Kidney (tissue), 13 donors: ENCODE measurements at regions not wholly inside any gene's neighbourhood (a gene's known extent, or its start where the extent isn't known, plus 50 kb on each side); places are given as distances from the start of the nearest gene placed in this dataset.

Experiments
- DNase-seq, 5 donors: peaks; one replicate each; pipeline ENCODE4 v3.0.0-alpha.2; 2013 to 2020
- FAIRE-seq: peaks from 2 replicates; lab custom pipeline; 2012; peaks lifted over from hg19 to GRCh38; lab: Jason Lieb, UNC
- H3K27ac ChIP-seq, 2 donors: one replicate each; pipeline ENCODE4 v1.7.0; 2013; ENCODE audit warnings: low read depth in 2 of 2, low read length in 2 of 2, inconsistent platforms in 1 of 2
- H3K27me3 ChIP-seq: one replicate; pipeline ENCODE4 v1.7.1; 2013; ENCODE audit warnings: low read length, inconsistent platforms; ENCODE audit not compliant: control insufficient read depth, insufficient read depth
- H3K36me3 ChIP-seq, 3 donors: one replicate each; pipeline versions ENCODE4 v1.7.0 to v1.7.1; 2013; ENCODE audit warnings: low read length in 3 of 3, control low read depth in 1 of 3, inconsistent platforms in 1 of 3; ENCODE audit not compliant: insufficient read depth in 3 of 3, control insufficient read depth in 2 of 3
- H3K4me1 ChIP-seq, 3 donors: one replicate each; pipeline versions ENCODE4 v1.7.0 to v1.7.1; 2013; ENCODE audit warnings: low read length in 3 of 3, inconsistent platforms in 1 of 3, low read depth in 1 of 3; ENCODE audit not compliant: control insufficient read depth in 2 of 3, insufficient read depth in 2 of 3
- H3K4me3 ChIP-seq, 3 donors: one replicate each; pipeline versions ENCODE4 v1.7.0 to v1.8.1; 2013; ENCODE audit warnings: low read length in 3 of 3, control low read depth in 1 of 3, inconsistent platforms in 1 of 3
- H3K9ac ChIP-seq, 3 donors: one replicate each; pipeline versions ENCODE4 v1.7.0 to v1.7.1; 2013; ENCODE audit warnings: low read length in 3 of 3, control low read depth in 1 of 3, inconsistent platforms in 1 of 3
- H3K9me3 ChIP-seq, 3 donors: one replicate each; pipeline versions ENCODE4 v1.7.0 to v1.7.1; 2013; ENCODE audit warnings: low read length in 3 of 3, control low read depth in 1 of 3, inconsistent platforms in 1 of 3; ENCODE audit not compliant: control insufficient read depth in 2 of 3, insufficient read depth in 1 of 3
- CTCF ChIP-seq: IDR thresholded peaks from 3 replicates; pipeline ENCODE4 v1.5.1; 2012; ENCODE audit warnings: mild to moderate bottlenecking, moderate library complexity, borderline replicate concordance; ENCODE audit not compliant: insufficient read depth; ENCODE audit errors: extremely low read depth
- intact Hi-C: fragments of 100-400 bp; cut with DNase I; formaldehyde crosslinking; loops from one replicate; pipeline ENCODE4 v1.11.1; 2022
- donor health status: control.
- donor health status: control.
- donor health status: control.
- donor health status: control.
- donor health status: control.
- donor health status: DM: yes; HTN: yes; CAD: no.
- donor health status: Normal renal cell carcinoma (clear cell type).

GRCh38 chr1:239283216-239283615 lies 103.2 kb upstream of the CHRM3 start:
- FAIRE-seq: no peak
- intact Hi-C loops: no loop called here

GRCh38 chr1:239282411-239282810 lies 104.0 kb upstream of the CHRM3 start:
- H3K27ac ChIP-seq: no peak overlapping the region
- DNase-seq (no peak), FAIRE-seq (no peak)
- H3K9me3 ChIP-seq: no peaks in the 10 kb centered on the region
- TF ChIP-seq CTCF: no peak
- no peak overlapping the region for H3K4me3 ChIP-seq
- no peaks in the 10 kb centered on the region for H3K27me3 ChIP-seq
- H3K36me3 ChIP-seq: no peaks in the 10 kb centered on the region
- intact Hi-C loops: no loop called here
- H3K9ac ChIP-seq: no peak overlapping the region
- H3K4me1 ChIP-seq: no peaks in the 10 kb centered on the region

More at GRCh38 chr1:239283216-239283615, 103.2 kb upstream of the CHRM3 start:
- no peak overlapping the region for H3K4me3 ChIP-seq
- H3K9ac ChIP-seq: no peak overlapping the region
- no peaks in the 10 kb centered on the region for H3K4me1 ChIP-seq
- no peaks in the 10 kb centered on the region for H3K27me3 ChIP-seq
- no peaks in the 10 kb centered on the region for H3K36me3 ChIP-seq
- DNase-seq: no peak
- TF ChIP-seq CTCF: no peak
- no peak overlapping the region for H3K27ac ChIP-seq
- H3K9me3 ChIP-seq: no peaks in the 10 kb centered on the region

- H3K9me3 ChIP-seq: no peaks in the 10 kb centered on the region
- FAIRE-seq (no peak), DNase-seq (no peak)
- no peak overlapping the region for H3K9ac ChIP-seq
- no peak overlapping the region for H3K4me3 ChIP-seq
- intact Hi-C loops: no loop called here
- no peak for TF ChIP-seq CTCF
- no peaks in the 10 kb centered on the region for H3K27me3 ChIP-seq
- no peak overlapping the region for H3K27ac ChIP-seq
- no peaks in the 10 kb centered on the region for H3K4me1 ChIP-seq
- H3K36me3 ChIP-seq: no peaks in the 10 kb centered on the region
Observed at GRCh38 chr1:239276051-239276450, 110.3 kb upstream of the CHRM3 start.

GRCh38 chr1:239274242-239274830 lies 112.0 kb upstream of the CHRM3 start:
- H3K27ac ChIP-seq: no peak overlapping the region

More at GRCh38 chr1:239274242-239274830, 112.0 kb upstream of the CHRM3 start:
- TF ChIP-seq CTCF: no peak
- no peak overlapping the region for H3K4me3 ChIP-seq
- H3K9ac ChIP-seq: no peak overlapping the region
- no peaks in the 10 kb centered on the region for H3K36me3 ChIP-seq
- DNase-seq (no peak), FAIRE-seq (no peak)
- intact Hi-C loops: no loop called here
- H3K9me3 ChIP-seq: no peaks in the 10 kb centered on the region
- no peaks in the 10 kb centered on the region for H3K27me3 ChIP-seq
- H3K4me1 ChIP-seq: no peaks in the 10 kb centered on the region
